ENCODE measurements at regions not wholly inside any gene's neighbourhood (a gene's known extent, or its start where the extent isn't known, plus 50 kb on each side); places are given as distances from the start of the nearest gene placed in this dataset.
"Not testable (repeated sequence)": the region's sequence is repeated elsewhere in the genome, so short reads cannot be mapped to it uniquely, and the experiment has no call there.

DNA sequence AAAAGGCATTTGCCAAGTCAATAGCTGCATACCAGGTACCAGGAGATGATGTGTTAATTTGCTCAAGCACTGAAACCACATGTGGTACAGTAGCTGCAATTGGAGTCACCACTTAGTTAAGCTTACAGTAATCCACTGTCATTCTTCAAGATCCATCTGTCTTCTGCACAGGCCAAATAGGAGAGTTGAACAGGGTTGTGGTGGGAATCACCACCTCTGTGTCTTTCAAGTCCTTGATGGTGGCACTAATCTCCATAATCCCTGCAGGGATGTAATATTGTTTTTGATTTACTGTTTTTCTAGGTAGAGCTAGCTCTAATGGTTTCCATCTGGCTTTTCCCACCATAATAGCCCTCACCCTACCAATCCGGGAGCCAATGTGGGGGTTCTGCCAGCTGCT, 91.9 kb downstream of the FCRL5 start:
- no peaks in the 10 kb centered on the region for H3K9me3 Mint-ChIP-seq
- H3K27ac Mint-ChIP-seq: no peak overlapping the region
- H3K4me3 Mint-ChIP-seq: no peak overlapping the region
- H3K36me3 Mint-ChIP-seq: no peaks in the 10 kb centered on the region
- H3K27me3 Mint-ChIP-seq: peaks cover 5% of the 10 kb centered on the region
- DNase-seq (ENCODE audit: low spot score in 2 of 2): no peak
- no peak for ATAC-seq (ENCODE audit: low read depth)
- H3K4me1 Mint-ChIP-seq: no peaks in the 10 kb centered on the region

DNA sequence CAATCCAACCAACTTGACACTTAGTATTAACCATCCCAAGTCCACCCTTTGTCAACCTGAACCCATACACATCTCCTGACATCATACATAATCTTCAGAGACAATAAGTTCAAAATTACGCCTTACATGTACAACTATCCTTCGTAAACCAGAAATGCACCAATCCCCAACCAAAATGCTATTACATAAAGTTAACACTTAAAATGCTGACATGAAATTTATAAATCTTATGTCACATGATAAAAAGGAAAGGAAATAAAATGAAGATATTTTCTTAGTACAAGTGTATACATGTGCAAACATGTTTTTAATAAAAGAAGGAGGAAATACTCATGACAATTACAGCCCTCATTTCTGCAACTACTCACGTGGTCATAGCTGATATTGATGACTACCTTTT, 95.0 kb downstream of the FCRL5 start:
- no peak overlapping the region for H3K4me3 Mint-ChIP-seq
- H3K27ac Mint-ChIP-seq: no peak overlapping the region
- H3K27me3 Mint-ChIP-seq: peaks cover 5% of the 10 kb centered on the region
- H3K4me1 Mint-ChIP-seq: no peaks in the 10 kb centered on the region
- no peak for ATAC-seq (ENCODE audit: low read depth)
- DNase-seq (ENCODE audit: low spot score in 2 of 2): no peak
- H3K9me3 Mint-ChIP-seq: no peaks in the 10 kb centered on the region
- H3K36me3 Mint-ChIP-seq: no peaks in the 10 kb centered on the region

DNA sequence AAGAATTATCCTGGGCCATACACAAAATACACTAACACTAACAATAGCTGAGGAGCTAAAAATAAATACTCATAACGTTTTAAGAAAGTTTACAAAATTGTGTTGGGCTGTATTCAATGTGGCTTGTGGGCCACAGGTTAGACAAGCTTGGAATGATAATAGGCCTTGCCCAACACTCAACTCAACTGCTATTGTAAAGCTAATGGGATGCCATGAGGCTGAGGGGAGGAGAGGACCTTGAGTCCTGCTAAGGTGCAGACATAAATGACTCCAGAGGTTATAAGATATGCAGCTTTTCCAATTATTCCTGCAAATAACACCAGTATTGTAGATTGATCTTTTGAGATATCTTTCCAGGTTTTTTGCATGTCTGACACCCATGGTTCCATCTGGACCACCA, 97.0 kb downstream of the FCRL5 start:
- H3K4me1 Mint-ChIP-seq: no peaks in the 10 kb centered on the region
- no peak overlapping the region for H3K27ac Mint-ChIP-seq
- H3K4me3 Mint-ChIP-seq: no peak overlapping the region
- H3K27me3 Mint-ChIP-seq: peaks cover 5% of the 10 kb centered on the region
- DNase-seq (ENCODE audit: low spot score in 2 of 2): no peak
- H3K9me3 Mint-ChIP-seq: no peaks in the 10 kb centered on the region
- ATAC-seq (ENCODE audit: low read depth): no peak
- H3K36me3 Mint-ChIP-seq: no peaks in the 10 kb centered on the region

DNA sequence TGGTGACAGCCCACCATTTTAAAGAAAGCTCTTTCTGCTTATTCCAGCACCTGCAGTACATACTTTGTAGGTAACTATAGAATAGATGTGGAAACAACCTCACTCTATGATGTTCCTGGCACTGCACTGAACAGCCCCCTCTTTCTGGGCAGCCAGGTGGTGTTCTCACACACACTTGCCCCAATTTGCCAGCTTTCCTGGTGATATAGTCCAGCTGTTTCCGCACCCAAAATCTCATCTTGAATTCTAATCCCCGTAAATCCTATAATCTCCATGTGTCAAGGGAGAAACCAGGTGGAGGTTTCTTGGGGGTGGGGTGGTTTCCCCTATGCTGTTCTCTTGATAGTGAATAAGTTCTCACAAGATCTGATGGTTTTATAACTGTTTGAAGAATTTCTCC, 102.2 kb downstream of the FCRL5 start:
- DNase-seq (ENCODE audit: low spot score in 2 of 2): no peak
- Mint-ChIP-seq H3K27ac (no peak overlapping the region), H3K36me3 (no peaks in the 10 kb centered on the region), H3K9me3 (no peaks in the 10 kb centered on the region), H3K4me1 (no peaks in the 10 kb centered on the region), H3K27me3 (no peaks in the 10 kb centered on the region), H3K4me3 (no peak overlapping the region)
- ATAC-seq (ENCODE audit: low read depth): no peak

DNA sequence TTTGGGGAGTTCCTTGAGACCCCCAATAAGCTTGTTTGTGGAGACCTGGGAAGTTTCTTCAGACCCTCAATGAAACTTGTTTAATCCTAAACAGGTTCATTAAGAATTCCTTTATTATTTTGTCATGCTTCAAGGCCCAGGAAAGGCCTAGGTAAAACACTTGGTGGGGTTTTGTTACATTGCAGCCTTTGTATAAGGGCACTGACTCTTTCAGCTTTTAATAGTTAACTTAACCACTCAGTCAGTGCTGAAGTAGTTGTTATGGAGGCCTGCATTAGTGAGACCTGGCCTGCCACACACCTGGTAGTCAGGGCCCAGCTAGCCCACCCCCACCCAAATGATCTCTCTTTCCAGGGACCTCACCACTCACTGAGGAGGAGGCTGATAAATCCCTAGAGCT, 103.7 kb downstream of the FCRL5 start:
- DNase-seq (ENCODE audit: low spot score in 2 of 2): no peak
- Mint-ChIP-seq H3K4me1 (no peaks in the 10 kb centered on the region), H3K36me3 (no peaks in the 10 kb centered on the region), H3K4me3 (no peak overlapping the region), H3K27ac (no peak overlapping the region), H3K27me3 (no peaks in the 10 kb centered on the region), H3K9me3 (no peaks in the 10 kb centered on the region)
- no peak for ATAC-seq (ENCODE audit: low read depth)

DNA sequence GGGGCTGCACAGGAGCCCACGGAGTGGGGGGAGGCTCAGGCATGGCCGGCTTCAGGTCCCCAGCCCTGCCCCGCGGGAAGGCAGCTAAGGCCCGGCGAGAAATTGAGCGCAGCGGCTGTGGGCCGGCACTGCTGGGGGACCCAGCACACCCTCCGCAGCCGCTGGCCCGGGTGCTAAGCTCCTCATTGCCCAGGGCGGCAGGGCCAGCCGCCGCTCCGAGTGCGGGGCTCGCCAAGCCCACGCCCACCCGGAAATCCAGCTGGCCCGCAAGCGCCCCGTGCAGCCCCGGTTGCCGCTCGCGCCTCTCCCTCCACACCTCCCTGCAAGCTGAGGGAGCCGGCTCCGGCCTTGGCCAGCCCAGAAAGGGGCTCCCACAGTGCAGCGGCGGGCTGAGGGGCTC, 106.0 kb downstream of the FCRL5 start:
- not testable (repeated sequence) for H3K9me3 Mint-ChIP-seq; H3K4me3 Mint-ChIP-seq; H3K27me3 Mint-ChIP-seq; DNase-seq (ENCODE audit: low spot score in 2 of 2); H3K27ac Mint-ChIP-seq; H3K36me3 Mint-ChIP-seq; H3K4me1 Mint-ChIP-seq; ATAC-seq (ENCODE audit: low read depth)

DNA sequence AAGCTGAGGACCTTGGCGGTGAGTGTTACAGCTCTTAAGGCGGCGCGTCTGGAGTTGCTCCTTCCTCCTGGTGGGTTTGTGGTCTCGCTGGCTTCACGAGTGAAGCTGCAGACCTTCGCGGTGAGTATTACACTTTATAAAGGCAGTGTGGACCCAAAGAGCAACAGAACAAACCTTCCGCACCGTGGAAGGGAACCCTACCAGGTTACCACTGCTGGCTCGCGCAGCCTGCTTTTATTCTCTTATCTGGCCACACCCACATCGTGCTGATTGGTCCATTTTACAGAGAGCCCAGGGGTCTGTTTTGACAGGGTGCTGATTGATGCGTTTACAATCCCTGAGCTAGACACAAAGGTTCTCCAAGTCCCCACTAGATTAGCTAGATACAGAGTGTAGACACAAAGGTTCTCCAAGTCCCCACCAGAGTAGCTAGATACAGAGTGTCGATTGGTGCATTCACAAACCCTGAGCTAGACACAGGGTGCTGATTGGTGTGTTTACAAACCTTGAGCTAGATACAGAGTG, 106.6 kb downstream of the FCRL5 start:
- not testable (repeated sequence) for H3K27me3 Mint-ChIP-seq; DNase-seq (ENCODE audit: low spot score in 2 of 2); ATAC-seq (ENCODE audit: low read depth); H3K27ac Mint-ChIP-seq; H3K4me1 Mint-ChIP-seq; H3K36me3 Mint-ChIP-seq; H3K9me3 Mint-ChIP-seq; H3K4me3 Mint-ChIP-seq

DNA sequence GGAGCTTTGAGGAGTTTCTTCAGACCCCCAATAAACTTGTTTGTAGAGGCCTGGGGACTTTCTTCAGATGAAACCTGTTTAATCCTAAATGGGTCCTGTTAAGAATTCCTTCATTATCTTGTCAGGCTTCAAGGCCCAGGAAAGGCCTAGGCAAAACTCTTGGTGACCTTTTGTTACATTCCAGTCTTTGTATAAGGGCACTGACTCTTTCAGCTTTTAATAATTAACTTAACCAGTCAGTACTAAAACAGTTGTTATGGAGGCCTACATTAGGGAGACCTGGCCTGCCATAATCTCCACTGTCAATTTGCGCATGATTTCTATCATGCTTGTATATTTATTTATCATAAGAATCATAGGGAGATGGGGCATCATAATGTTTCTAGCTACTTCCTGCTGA, 110.2 kb downstream of the FCRL5 start:
- DNase-seq (ENCODE audit: low spot score in 2 of 2) (no peak), ATAC-seq (ENCODE audit: low read depth) (no peak)
- Mint-ChIP-seq H3K27me3 (peaks cover 3% of the 10 kb centered on the region), H3K36me3 (no peaks in the 10 kb centered on the region), H3K4me1 (no peaks in the 10 kb centered on the region), H3K27ac (no peak overlapping the region), H3K9me3 (no peaks in the 10 kb centered on the region), H3K4me3 (no peak overlapping the region)

DNA sequence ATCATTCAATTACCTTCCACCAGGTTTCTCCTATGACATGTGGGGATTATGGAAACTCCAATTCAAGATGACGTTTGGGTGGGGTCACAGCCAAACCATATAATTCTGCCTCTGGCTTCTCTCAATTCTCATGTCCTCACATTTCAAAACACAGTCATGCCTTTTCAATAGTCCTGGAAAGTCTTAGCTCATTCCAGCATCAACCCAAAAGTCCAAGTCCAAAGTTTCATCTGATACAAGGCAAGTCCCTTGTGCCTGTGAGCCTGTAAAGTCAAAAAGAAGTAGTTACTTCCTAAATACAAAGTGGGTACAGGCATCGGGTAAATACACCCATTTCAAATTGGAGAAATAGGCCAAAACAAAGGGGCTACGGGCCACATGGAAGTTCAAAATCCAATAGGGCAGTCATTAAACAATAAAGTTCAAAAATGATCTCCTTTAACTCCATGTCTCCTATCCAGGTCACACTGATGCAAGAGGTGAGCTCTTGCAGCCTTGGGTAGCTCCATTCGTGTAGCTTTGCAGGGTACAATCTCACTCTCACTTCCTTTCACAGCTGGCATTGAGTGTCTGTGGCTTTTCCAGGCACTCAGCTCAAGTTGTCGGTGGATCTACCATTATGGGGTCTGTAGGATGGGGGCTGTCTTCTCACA, 112.9 kb downstream of the FCRL5 start:
- H3K4me1 Mint-ChIP-seq: no peaks in the 10 kb centered on the region
- DNase-seq (ENCODE audit: low spot score in 2 of 2) (no peak), ATAC-seq (ENCODE audit: low read depth) (no peak)
- H3K9me3 Mint-ChIP-seq: no peaks in the 10 kb centered on the region
- H3K27ac Mint-ChIP-seq: no peak overlapping the region
- H3K36me3 Mint-ChIP-seq: no peaks in the 10 kb centered on the region
- no peak overlapping the region for H3K4me3 Mint-ChIP-seq
- peaks cover 8% of the 10 kb centered on the region for H3K27me3 Mint-ChIP-seq

DNA sequence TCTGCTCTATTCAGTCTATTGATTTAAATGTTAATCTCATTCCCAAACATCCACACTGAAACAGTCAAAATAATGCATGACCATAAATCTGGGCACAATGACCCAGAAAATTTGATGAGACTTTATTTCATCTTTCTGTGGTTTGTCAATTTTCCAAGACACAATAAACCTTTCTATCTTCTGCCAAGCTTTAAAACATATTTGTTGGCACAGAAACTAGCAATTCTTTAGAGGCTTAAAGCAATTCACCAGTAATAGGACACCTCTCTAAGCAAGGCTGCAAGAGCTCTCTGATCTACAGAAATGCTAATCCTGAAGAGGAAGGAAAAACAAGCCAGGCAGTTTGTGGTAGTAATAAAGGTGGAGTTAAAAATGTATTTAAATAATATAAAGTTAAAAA, 113.7 kb downstream of the FCRL5 start:
- H3K36me3 Mint-ChIP-seq: no peaks in the 10 kb centered on the region
- H3K4me3 Mint-ChIP-seq: no peak overlapping the region
- peaks cover 9% of the 10 kb centered on the region for H3K27me3 Mint-ChIP-seq
- DNase-seq (ENCODE audit: low spot score in 2 of 2) (no peak), ATAC-seq (ENCODE audit: low read depth) (no peak)
- H3K4me1 Mint-ChIP-seq: no peaks in the 10 kb centered on the region
- H3K9me3 Mint-ChIP-seq: no peaks in the 10 kb centered on the region
- H3K27ac Mint-ChIP-seq: no peak overlapping the region

DNA sequence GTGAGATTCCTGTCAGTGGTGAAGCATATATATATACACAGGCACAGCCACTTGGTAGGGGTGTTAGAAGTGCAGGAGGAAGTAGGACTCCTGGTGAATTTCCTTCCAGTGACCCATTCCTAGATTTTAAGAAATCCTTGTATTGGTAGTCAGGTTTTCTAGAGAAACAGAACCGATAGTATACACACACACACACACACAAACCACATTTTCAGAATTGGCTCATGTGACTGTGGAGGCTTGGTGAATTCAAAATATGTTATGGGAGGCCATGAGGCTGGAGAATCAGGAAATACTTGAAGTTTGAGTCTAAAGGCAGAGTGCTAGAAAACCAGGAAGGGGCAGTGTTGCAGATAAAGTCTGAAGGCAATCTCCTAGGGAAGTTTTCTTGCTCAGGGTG, 114.2 kb downstream of the FCRL5 start:
- Mint-ChIP-seq H3K27ac (no peak overlapping the region), H3K9me3 (no peaks in the 10 kb centered on the region), H3K27me3 (peaks cover 9% of the 10 kb centered on the region), H3K36me3 (no peaks in the 10 kb centered on the region), H3K4me3 (no peak overlapping the region), H3K4me1 (no peaks in the 10 kb centered on the region)
- no peak for ATAC-seq (ENCODE audit: low read depth)
- no peak for DNase-seq (ENCODE audit: low spot score in 2 of 2)

DNA sequence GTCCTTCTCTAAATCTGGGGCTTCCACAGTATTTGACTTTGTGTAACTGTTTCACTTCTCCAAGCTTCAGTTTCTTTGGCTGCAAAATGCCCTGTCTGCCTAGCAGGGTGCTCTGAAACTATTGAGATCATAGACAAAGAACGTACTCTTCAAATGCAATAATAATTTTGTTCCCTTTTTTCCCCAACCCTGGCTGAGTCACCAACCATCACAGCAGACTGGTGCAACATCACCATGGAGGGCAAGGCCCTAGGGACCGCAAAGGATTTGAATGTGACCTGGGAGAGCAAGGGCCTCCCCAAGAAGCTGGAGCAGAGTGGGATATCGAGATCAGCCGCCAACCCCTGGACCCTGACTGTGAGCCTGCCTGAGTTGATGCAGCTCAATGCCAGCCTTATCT, 115.0 kb downstream of the FCRL5 start:
- Mint-ChIP-seq H3K4me3 (no peak overlapping the region), H3K27ac (no peak overlapping the region), H3K36me3 (no peaks in the 10 kb centered on the region), H3K9me3 (no peaks in the 10 kb centered on the region), H3K27me3 (peaks cover 9% of the 10 kb centered on the region), H3K4me1 (no peaks in the 10 kb centered on the region)
- no peak for DNase-seq (ENCODE audit: low spot score in 2 of 2)
- ATAC-seq (ENCODE audit: low read depth): no peak

DNA sequence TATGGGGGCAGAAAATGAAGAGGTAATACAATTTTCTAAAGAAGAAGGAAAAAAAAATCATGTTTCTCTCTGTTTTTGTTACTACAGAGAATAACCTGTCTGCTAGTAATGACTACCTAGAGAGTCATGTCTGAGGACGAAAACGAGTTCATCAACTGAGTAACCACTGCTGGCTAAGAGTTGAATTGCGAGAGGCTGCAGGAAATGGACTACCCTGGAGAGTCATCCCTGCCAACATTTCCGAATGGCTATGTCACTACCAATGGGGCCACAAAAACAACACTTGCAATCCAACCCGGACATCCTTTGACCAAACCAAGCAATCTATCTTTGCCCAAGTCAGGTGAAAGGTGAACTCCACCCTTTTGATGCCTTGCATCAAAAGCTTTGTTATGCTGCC, 120.6 kb downstream of the FCRL5 start:
- Mint-ChIP-seq H3K36me3 (no peaks in the 10 kb centered on the region), H3K4me1 (no peaks in the 10 kb centered on the region), H3K27ac (no peak overlapping the region), H3K9me3 (no peaks in the 10 kb centered on the region), H3K4me3 (no peak overlapping the region), H3K27me3 (peaks cover 7% of the 10 kb centered on the region)
- DNase-seq (ENCODE audit: low spot score in 2 of 2) (no peak), ATAC-seq (ENCODE audit: low read depth) (no peak)

DNA sequence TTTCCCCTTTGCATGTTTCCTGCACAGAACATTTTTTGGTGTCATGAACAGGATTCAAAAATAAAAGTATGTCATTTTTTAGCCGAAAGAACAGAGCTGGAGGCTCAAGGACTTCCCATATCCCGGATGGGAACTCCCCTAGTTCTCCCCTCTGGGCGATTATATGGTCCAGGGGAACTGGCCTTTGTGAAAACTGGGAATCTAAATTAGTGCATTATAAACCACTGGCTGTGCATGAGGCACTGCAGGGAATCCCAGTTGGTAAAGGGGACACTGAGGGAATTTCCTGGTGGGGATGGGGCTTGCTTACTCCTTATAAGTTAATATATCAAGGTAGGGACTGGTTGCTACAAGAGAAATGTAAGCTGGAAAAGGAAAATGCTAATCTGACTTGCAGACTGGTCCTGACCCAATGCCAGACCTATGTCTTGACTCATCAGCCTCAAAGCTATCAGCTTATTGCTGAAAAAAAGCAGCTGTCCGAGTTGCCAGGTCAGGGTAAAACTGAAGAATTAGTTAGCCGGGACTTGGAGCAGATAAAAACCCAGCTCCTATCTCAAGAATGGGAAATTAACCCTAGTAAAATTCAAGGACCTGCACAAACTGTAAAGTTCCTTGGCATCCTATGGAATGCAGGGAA, 122.6 kb downstream of the FCRL5 start:
- no peak overlapping the region for H3K27ac Mint-ChIP-seq
- no peaks in the 10 kb centered on the region for H3K9me3 Mint-ChIP-seq
- no peak for DNase-seq (ENCODE audit: low spot score in 2 of 2)
- H3K4me3 Mint-ChIP-seq: no peak overlapping the region
- peaks cover 3% of the 10 kb centered on the region for H3K27me3 Mint-ChIP-seq
- no peaks in the 10 kb centered on the region for H3K36me3 Mint-ChIP-seq
- ATAC-seq (ENCODE audit: low read depth): no peak
- no peaks in the 10 kb centered on the region for H3K4me1 Mint-ChIP-seq

DNA sequence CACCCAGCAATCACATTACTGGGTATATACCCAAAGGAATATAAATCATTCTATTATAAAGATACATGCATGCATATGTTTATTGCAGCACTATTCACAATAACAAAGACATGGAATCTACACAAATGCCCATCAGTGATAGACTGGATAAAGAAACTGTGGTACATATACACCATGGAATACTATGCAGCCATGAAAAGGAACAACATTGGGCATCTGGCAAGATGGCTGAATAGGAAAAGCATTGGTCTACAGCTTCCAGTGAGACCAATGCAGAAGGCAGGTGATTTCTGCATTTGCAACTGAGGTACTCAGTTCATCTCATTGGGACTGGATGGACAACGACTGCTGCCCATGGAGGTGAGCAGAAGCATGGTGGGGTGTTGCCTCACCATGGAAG, 128.6 kb downstream of the FCRL5 start:
- H3K27me3 Mint-ChIP-seq; H3K9me3 Mint-ChIP-seq; H3K4me3 Mint-ChIP-seq; ATAC-seq (ENCODE audit: low read depth); H3K4me1 Mint-ChIP-seq; DNase-seq (ENCODE audit: low spot score in 2 of 2); H3K27ac Mint-ChIP-seq; H3K36me3 Mint-ChIP-seq: not testable (repeated sequence)
